GM12878 (cell line): ENCODE measurements at regions not wholly inside any gene's neighbourhood (a gene's known extent, or its start where the extent isn't known, plus 50 kb on each side); places are given as distances from the start of the nearest gene placed in this dataset.

Experiments used
- ATAC-seq: fragments of 200-7000 bp; cut with Tn5 transposase; 3 replicates; pipeline ENCODE4 v1.9.1; 2020; ENCODE audit warnings: mild to moderate bottlenecking, moderate library complexity
- BruUV-seq: library from RNA; stranded (reverse); fragments of 400-500 nt; replicated peaks from 2 replicates; lab custom pipeline; 2021; lab: Mats Ljungman, UMichigan
- CTCF ChIA-PET: fragments of 300-600 bp; sonication (Branson Sonifier 250); formaldehyde crosslinking; extraction: SDS; loops from one replicate; lab custom pipeline; 2021; ENCODE audit warnings: inconsistent platforms; lab: Yijun Ruan, JAX
- POLR2A ChIA-PET: fragments of 350-600 bp; formaldehyde crosslinking; extraction: SDS; loops from one replicate; lab custom pipeline; 2021; ENCODE audit warnings: inconsistent platforms; lab: Charles Lee
- RAD21 ChIA-PET: fragments of 300-600 bp; sonication (Branson Sonifier 250); formaldehyde crosslinking; loops from one replicate; lab custom pipeline; 2023; ENCODE audit warnings: antibody characterized with exemption; ENCODE audit not compliant: unreplicated experiment; lab: Charles Lee
- SMC1A ChIA-PET: fragments of 300-600 bp; sonication (Branson Sonifier 250); formaldehyde crosslinking; loops from one replicate; lab custom pipeline; 2023; ENCODE audit not compliant: unreplicated experiment, uncharacterized antibody; lab: Charles Lee
- DNase-seq: peaks from one replicate; pipeline ENCODE4 v3.0.0-alpha.2; 2011; ENCODE audit warnings: low read depth, low spot score
- FAIRE-seq: peaks from 3 replicates; lab custom pipeline; 2011; peaks lifted over from hg19 to GRCh38; lab: Jason Lieb, UNC
- H2AFZ ChIP-seq: 2 replicates; pipeline ENCODE4 v1.6.0; 2011; ENCODE audit warnings: low read depth, low read length, control low read depth; ENCODE audit not compliant: control insufficient read depth
- H3K27ac ChIP-seq: 2 replicates; pipeline ENCODE4 v1.5.1; 2011; ENCODE audit warnings: control low read depth; ENCODE audit not compliant: control insufficient read depth, insufficient read depth
- H3K27me3 ChIP-seq, 2 experiments: replicated peaks in 1 of 2; 2 replicates each; pipeline versions ENCODE4 v1.6.0 to v1.6.1; 2011; ENCODE audit warnings: low read length in 1 of 2; ENCODE audit not compliant: control insufficient read depth in 2 of 2, insufficient read depth in 2 of 2
- H3K36me3 ChIP-seq, 2 experiments: 2 replicates each; pipeline ENCODE4 v1.5.1; 2011; ENCODE audit warnings: low read length in 1 of 2; ENCODE audit not compliant: control insufficient read depth in 2 of 2, insufficient read depth in 2 of 2
- H3K4me1 ChIP-seq: 2 replicates; pipeline ENCODE4 v1.6.1; 2011; ENCODE audit warnings: mild to moderate bottlenecking, low read length, moderate library complexity, mixed read lengths; ENCODE audit not compliant: control insufficient read depth, insufficient read depth
- H3K4me2 ChIP-seq: 2 replicates; pipeline ENCODE4 v1.6.0; 2011; ENCODE audit warnings: control low read depth; ENCODE audit not compliant: control insufficient read depth, insufficient read depth
- H3K4me3 ChIP-seq: fragments of 200-600 bp; sonication (generic); 2 replicates; pipeline ENCODE4 v1.5.1; 2016
- H3K79me2 ChIP-seq: 2 replicates; pipeline ENCODE4 v1.6.0; 2011; ENCODE audit warnings: low read length; ENCODE audit not compliant: control insufficient read depth, insufficient read depth
- H3K9ac ChIP-seq: 2 replicates; pipeline ENCODE4 v1.8.0; 2011; ENCODE audit warnings: low read length, control low read depth, mixed read lengths; ENCODE audit not compliant: control insufficient read depth, insufficient read depth
- H3K9me3 ChIP-seq: replicated peaks from 3 replicates; pipeline ENCODE4 v1.5.1; 2011; ENCODE audit warnings: mild to moderate bottlenecking, low read length; ENCODE audit not compliant: control insufficient read depth, insufficient read depth
- H4K20me1 ChIP-seq: 2 replicates; pipeline ENCODE4 v1.6.0; 2011; ENCODE audit not compliant: control insufficient read depth, insufficient read depth
- ATF7 ChIP-seq: fragments of 450-650 bp; IDR thresholded peaks from 2 replicates; pipeline ENCODE4 v1.6.1; 2016; ENCODE audit warnings: low read depth, mild to moderate bottlenecking
- CREB1 ChIP-seq: IDR thresholded peaks from 2 replicates; pipeline ENCODE4 v1.6.1; 2012; ENCODE audit warnings: low read depth, mild to moderate bottlenecking, inconsistent platforms
- E2F8 ChIP-seq: fragments of 450-650 bp; IDR thresholded peaks from 2 replicates; pipeline ENCODE4 v1.6.1; 2018; ENCODE audit warnings: mild to moderate bottlenecking, low read depth, moderate library complexity; ENCODE audit not compliant: partially characterized antibody
- EGR1 ChIP-seq, 2 experiments: IDR thresholded peaks; 1 replicate in 1 of 2; 2 replicates in 1 of 2; pipeline ENCODE4 v1.6.1; 2011 to 2012; ENCODE audit warnings: low read depth in 2 of 2, low read length in 2 of 2, borderline replicate concordance in 1 of 2, mild to moderate bottlenecking in 1 of 2, moderate library complexity in 1 of 2
- EP300 ChIP-seq, 2 experiments: fragments of 150-350 bp in 1 of 2; IDR thresholded peaks; 2 replicates each; pipeline ENCODE4 v1.6.1; 2011 to 2012; ENCODE audit warnings: low read depth in 2 of 2, low read length in 2 of 2, borderline replicate concordance in 1 of 2, improper control_type of control experiment in 1 of 2, inconsistent platforms in 1 of 2; ENCODE audit not compliant: control insufficient read depth in 1 of 2
- GABPA ChIP-seq: IDR thresholded peaks from 2 replicates; pipeline ENCODE4 v1.6.1; 2014; ENCODE audit warnings: antibody characterized with exemption, low read depth, mild to moderate bottlenecking, inconsistent platforms
- IKZF1 ChIP-seq: fragments of 450-650 bp; conservative IDR thresholded peaks from 2 replicates; pipeline ENCODE4 v1.6.1; 2017; ENCODE audit warnings: antibody characterized with exemption, mild to moderate bottlenecking
- NFXL1 ChIP-seq: fragments of 450-650 bp; IDR thresholded peaks from 2 replicates; pipeline ENCODE4 v1.6.1; 2017; ENCODE audit warnings: antibody characterized with exemption, mild to moderate bottlenecking, borderline replicate concordance
- PAX8 ChIP-seq: fragments of 450-650 bp; IDR thresholded peaks from 2 replicates; pipeline ENCODE4 v1.6.1; 2017; ENCODE audit warnings: mild to moderate bottlenecking, moderate library complexity
- RAD21 ChIP-seq: IDR thresholded peaks from 2 replicates; pipeline ENCODE4 v1.6.1; 2011; ENCODE audit warnings: mild to moderate bottlenecking, low read depth, low read length, moderate library complexity; ENCODE audit not compliant: insufficient read depth
- RELA ChIP-seq: fragments of 450-650 bp; IDR thresholded peaks from 2 replicates; pipeline ENCODE4 v1.8.0; 2014; ENCODE audit warnings: borderline replicate concordance; ENCODE audit not compliant: partially characterized antibody
- SMAD1 ChIP-seq: fragments of 450-650 bp; IDR thresholded peaks from 2 replicates; pipeline ENCODE4 v1.6.1; 2018; ENCODE audit warnings: mild to moderate bottlenecking, low read depth; ENCODE audit not compliant: partially characterized antibody
- SMAD5 ChIP-seq: IDR thresholded peaks from 2 replicates; pipeline ENCODE4 v1.6.1; 2016; ENCODE audit warnings: antibody characterized with exemption, low read depth
- TCF7 ChIP-seq: IDR thresholded peaks from 2 replicates; pipeline ENCODE4 v1.6.1; 2014; ENCODE audit warnings: antibody characterized with exemption, borderline replicate concordance
- YY1 ChIP-seq: IDR thresholded peaks from 2 replicates; pipeline ENCODE4 v1.6.1; 2011; ENCODE audit warnings: low read depth, mild to moderate bottlenecking, low read length
- ZNF274 ChIP-seq: IDR thresholded peaks from one replicate; pipeline ENCODE4 v1.8.0; 2011; ENCODE audit not compliant: insufficient read length, insufficient read depth
- ZNF687 ChIP-seq: fragments of 450-650 bp; IDR thresholded peaks from 2 replicates; pipeline ENCODE4 v1.6.1; 2017; ENCODE audit warnings: mild to moderate bottlenecking, moderate library complexity
- ZZZ3 ChIP-seq: IDR thresholded peaks from 2 replicates; pipeline ENCODE4 v1.6.1; 2011; ENCODE audit warnings: low read depth; ENCODE audit not compliant: control insufficient read depth, insufficient read length
- WGBS: methylation state at CpG from one replicate; pipeline ENCODE4 v1.1.6; 2016; ENCODE audit warnings: low lambda C conversion rate; ENCODE audit not compliant: insufficient replicate concordance, insufficient coverage; ENCODE audit errors: missing lambda C conversion rate; 5-methylcytosine and 5-hydroxymethylcytosine counted together
- in situ Hi-C: fragments of 300-500 bp; cut with MboI; formaldehyde crosslinking; loops from 9 replicates; pipeline ENCODE4 v1.14.3; 2018; ENCODE audit warnings: mixed read lengths
- intact Hi-C: fragments of 100-400 bp; cut with micrococcal nuclease; formaldehyde crosslinking; loops from one replicate; pipeline ENCODE4 v1.14.2; 2022; ENCODE audit not compliant: unreplicated experiment

GRCh38 chr15:25092661-25093060 is 137.9 kb downstream of the SNRPN start:
- H3K9me3 ChIP-seq: peaks cover 5% of the 10 kb centered on the region; the same call in 1 of the 3 replicates
- H3K4me3 ChIP-seq: no peak overlapping the region
- no peaks in the 10 kb centered on the region for H3K27me3 ChIP-seq
- CTCF ChIA-PET: no interaction called here
- peaks cover 3 to 4% of the 10 kb centered on the region in 2 experiments; a peak in 3 of 4 replicates for H3K36me3 ChIP-seq
- no TSS peak for BruUV-seq
- H3K4me2 ChIP-seq: no peak overlapping the region
- POLR2A ChIA-PET: no interaction called here
- ATAC-seq: no peak
- no peak overlapping the region for H2AFZ ChIP-seq
- H4K20me1 ChIP-seq: no peaks in the 10 kb centered on the region
- RAD21 ChIA-PET: no interaction called here
- 69% methylated on average over 2 of the region's 2 CpGs for WGBS
- no peaks in the 10 kb centered on the region for H3K4me1 ChIP-seq
- SMC1A ChIA-PET: no interaction called here
- no peak overlapping the region for H3K9ac ChIP-seq
- DNase-seq: no peak
- no peaks in the 10 kb centered on the region for H3K79me2 ChIP-seq
- intact Hi-C loops: no loop called here
- H3K27ac ChIP-seq: no peak overlapping the region
- in situ Hi-C loops: loop anchor here (25.0 kb wide), 1 partner anchor 845 kb away; no protein-coding TSS in a partner anchor
- no peak for FAIRE-seq
- TF ChIP-seq SMAD5 (no peak), TCF7 (no peak), GABPA (no peak), CREB1 (no peak), YY1 (no peak), PAX8 (no peak), ZNF687 (no peak), RELA (no peak), ZNF274 (no peak), EGR1 (IDR thresholded peaks at IDR 0.05; ENCODE audit: borderline replicate concordance in 1 of 2, low read depth in 2 of 2, low read length in 2 of 2) (no peak), NFXL1 (no peak), ATF7 (no peak), E2F8 (no peak), ZZZ3 (no peak), SMAD1 (no peak), IKZF1 (no peak), RAD21 (no peak), EP300 (IDR thresholded peaks at IDR 0.05; ENCODE audit: borderline replicate concordance in 1 of 2, control insufficient read depth in 1 of 2, low read depth in 2 of 2, low read length in 2 of 2) (no peak)
